OCI-LY7 (cell line): ENCODE measurements at regions not wholly inside any gene's neighbourhood (a gene's known extent, or its start where the extent isn't known, plus 50 kb on each side); places are given as distances from the start of the nearest gene placed in this dataset.

Experiments
- CTCF ChIP-seq: fragments of 200-600 bp; sonication (generic); conservative IDR thresholded peaks from 2 replicates; pipeline ENCODE4 v1.5.1; 2014; ENCODE audit warnings: mild to moderate bottlenecking, antibody characterized with exemption, low read length, moderate library complexity, mixed read lengths
- EZH2phosphoT487 ChIP-seq: fragments of 200-600 bp; sonication (generic); IDR thresholded peaks from 2 replicates; pipeline ENCODE4 v1.6.1; 2018; ENCODE audit warnings: low read depth, borderline replicate concordance, mild to moderate bottlenecking, mixed run types, antibody characterized with exemption, low read length, moderate library complexity, mixed read lengths

- TF ChIP-seq CTCF (no peak), EZH2phosphoT487 (no peak)
These were observed 184.5 kb downstream of the ZPLD1 start for GRCh38 chr3:102619361-102619760.
